Aorta (tissue), 5 donors: ENCODE measurements at regions not wholly inside any gene's neighbourhood (a gene's known extent, or its start where the extent isn't known, plus 50 kb on each side); places are given as distances from the start of the nearest gene placed in this dataset.

Experiments
- ATAC-seq: fragments of 200-7000 bp; cut with Tn5 transposase; one replicate; pipeline ENCODE4 v1.9.1; 2022; ENCODE audit warnings: moderate library complexity; ENCODE audit not compliant: low FRiP score
- DNase-seq, 2 donors: peaks; one replicate each; pipeline ENCODE4 v3.0.0-alpha.2; 2020
- H3K27ac ChIP-seq, 2 donors: one replicate each; pipeline ENCODE4 v1.5.1; 2013; ENCODE audit warnings: low read length in 2 of 2, mild to moderate bottlenecking in 2 of 2, moderate library complexity in 2 of 2, control low read depth in 1 of 2, inconsistent platforms in 1 of 2, low read depth in 1 of 2
- H3K27me3 ChIP-seq, 2 donors: one replicate each; pipeline ENCODE4 v1.6.1; 2013; ENCODE audit warnings: control low read depth in 1 of 2, low read length in 1 of 2, mild to moderate bottlenecking in 1 of 2, moderate library complexity in 1 of 2; ENCODE audit not compliant: insufficient read depth in 2 of 2, control insufficient read depth in 1 of 2
- H3K36me3 ChIP-seq, 2 donors: one replicate each; pipeline ENCODE4 v1.6.1; 2013; ENCODE audit warnings: control low read depth in 1 of 2, low read length in 1 of 2, mild to moderate bottlenecking in 1 of 2; ENCODE audit not compliant: insufficient read depth in 2 of 2, control insufficient read depth in 1 of 2
- H3K4me1 ChIP-seq, 2 donors: one replicate each; pipeline ENCODE4 v1.6.1; 2013; ENCODE audit warnings: low read length in 2 of 2, control low read depth in 1 of 2, mild to moderate bottlenecking in 1 of 2, moderate library complexity in 1 of 2; ENCODE audit not compliant: insufficient read depth in 2 of 2, control insufficient read depth in 1 of 2
- H3K4me3 ChIP-seq, 2 donors: one replicate each; pipeline ENCODE4 v1.5.1; 2013; ENCODE audit warnings: low read length in 2 of 2, control low read depth in 1 of 2, mild to moderate bottlenecking in 1 of 2
- H3K9me3 ChIP-seq: one replicate; pipeline ENCODE4 v1.6.1; 2013; ENCODE audit warnings: mild to moderate bottlenecking, low read length; ENCODE audit not compliant: control insufficient read depth
- WGBS, 2 donors: extraction: QIAGEN DNeasy Blood & Tissue Kit; methylation state at CpG; one replicate each; pipeline ENCODE4 v1.1.7; 2013; 5-methylcytosine and 5-hydroxymethylcytosine counted together
- intact Hi-C, 2 donors: fragments of 100-400 bp; cut with DNase I; formaldehyde crosslinking; loops; one replicate each; pipeline versions ENCODE4 v1.14.2 to v1.15.0; 2022
- donor health status: healthy with polysubstance abuse.
- donor health status: Bipolar disorder and iron deficiency.
- donor health status: DM: no; HTN: no; CAD: no.
- donor health status: DM: no; HTN: no; CAD: no.
- donor health status: DM: yes; HTN: yes; CAD: no.

DNA sequence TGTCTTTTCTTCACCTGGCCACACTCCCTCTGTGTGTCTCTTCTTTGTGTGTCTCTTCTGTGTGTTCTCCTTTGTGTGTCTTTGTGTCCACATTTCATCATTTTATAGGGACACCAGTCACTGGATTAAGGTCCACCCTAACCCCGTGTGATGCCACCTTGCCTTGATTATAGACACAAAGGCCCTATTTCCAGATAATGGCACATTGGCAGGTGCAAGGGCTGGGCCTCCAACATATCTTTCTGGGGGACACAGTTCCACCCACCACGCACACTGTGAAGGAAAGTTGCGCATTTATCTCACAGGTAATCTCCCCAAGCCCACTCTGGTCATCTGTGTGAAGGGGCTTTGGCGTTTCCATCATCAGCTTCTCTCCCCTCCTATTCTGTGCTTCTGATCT, 334.6 kb upstream of the IRX1 start:
- intact Hi-C loops, result no loop called here
- H3K9me3 ChIP-seq, result no peaks in the 10 kb centered on the region
- WGBS, 2 donors, result 90 to 95% methylated on average over 4 of the region's 4 CpGs
- H3K4me3 ChIP-seq, result no peak overlapping the region
- H3K27ac ChIP-seq, result no peak overlapping the region
- ATAC-seq (no peak), DNase-seq (no peak)
- H3K36me3 ChIP-seq, result no peaks in the 10 kb centered on the region
- no peaks in the 10 kb centered on the region for H3K27me3 ChIP-seq
- H3K4me1 ChIP-seq, result no peaks in the 10 kb centered on the region

DNA sequence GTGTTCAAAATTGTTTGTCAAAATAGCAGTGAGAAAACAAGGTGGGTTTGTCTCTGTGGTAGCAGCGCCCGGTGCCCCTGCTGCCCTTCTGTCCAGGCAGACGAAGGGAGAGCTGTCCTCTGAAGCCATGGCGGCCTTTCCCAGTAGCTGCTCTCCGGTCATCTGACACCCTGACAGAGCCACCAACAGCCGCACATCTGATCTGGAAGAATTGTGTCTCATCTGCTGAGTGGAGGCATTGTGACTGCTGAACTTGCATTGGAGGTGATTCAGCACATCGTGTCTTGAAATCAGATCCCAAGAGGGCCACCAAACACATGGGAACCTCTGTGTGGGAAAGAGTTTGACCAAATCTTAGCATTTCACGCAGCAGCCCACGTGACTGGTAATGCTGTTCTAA, 337.6 kb upstream of the IRX1 start:
- no peak for DNase-seq
- intact Hi-C loops, result no loop called here
- 47 to 60% methylated on average over 9 of the region's 9 CpGs for WGBS, 2 donors
- H3K4me3 ChIP-seq, result no peak overlapping the region
- no peak overlapping the region for H3K27ac ChIP-seq
- no peaks in the 10 kb centered on the region for H3K36me3 ChIP-seq
- H3K27me3 ChIP-seq, result no peaks in the 10 kb centered on the region
- H3K4me1 ChIP-seq, result no peaks in the 10 kb centered on the region
- no peaks in the 10 kb centered on the region for H3K9me3 ChIP-seq
- ATAC-seq, result no peak

DNA sequence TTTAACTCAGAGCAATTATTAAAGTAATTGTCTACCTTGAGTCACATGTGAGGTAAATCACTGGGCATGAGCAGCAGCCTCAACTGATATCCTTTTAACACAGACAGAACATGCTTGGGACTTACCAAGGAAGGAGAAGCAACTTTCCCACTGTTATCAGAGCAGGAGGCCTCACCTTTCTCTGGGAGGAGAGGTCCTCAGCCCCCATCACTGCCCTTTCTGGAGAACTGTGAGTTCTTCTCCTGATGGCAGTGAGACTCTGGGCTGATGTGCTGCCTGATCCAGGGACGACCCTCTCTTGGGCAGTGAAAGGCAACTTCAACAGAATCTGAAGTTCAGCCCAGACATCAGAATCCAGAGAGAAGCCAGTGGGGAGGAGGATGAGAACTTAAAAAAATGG, 343.4 kb upstream of the IRX1 start:
- no peak overlapping the region for H3K27ac ChIP-seq
- intact Hi-C loops, result no loop called here
- 62% methylated on average over 1 of the region's 1 CpG for WGBS, 2 donors
- no peak overlapping the region for H3K4me3 ChIP-seq
- no peaks in the 10 kb centered on the region for H3K4me1 ChIP-seq
- H3K27me3 ChIP-seq, result peaks cover 0 to 3% of the 10 kb centered on the region in 2 donors
- DNase-seq, result no peak
- H3K36me3 ChIP-seq, result no peaks in the 10 kb centered on the region
- no peak for ATAC-seq
- H3K9me3 ChIP-seq, result no peaks in the 10 kb centered on the region

DNA sequence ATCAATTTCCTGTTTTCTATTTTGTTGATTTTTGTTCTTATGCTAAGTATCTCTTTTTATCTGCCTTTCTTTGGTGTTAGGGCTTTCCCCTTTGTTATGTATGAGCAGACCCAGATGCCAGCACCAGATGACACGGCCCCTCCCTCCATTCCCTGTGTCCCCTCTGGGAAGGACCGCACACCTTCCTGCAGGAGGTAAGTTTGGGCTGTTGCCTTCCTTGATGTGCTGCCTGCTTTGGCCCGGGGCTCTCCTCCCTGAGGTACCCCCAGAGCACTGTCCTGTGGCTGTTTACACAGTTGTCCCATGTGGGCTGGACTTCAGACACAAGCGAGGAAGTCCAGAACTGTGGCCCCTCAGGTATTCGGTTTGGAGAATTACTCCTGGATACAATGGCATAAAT, 343.8 kb upstream of the IRX1 start:
- peaks cover 0 to 3% of the 10 kb centered on the region in 2 donors for H3K27me3 ChIP-seq
- WGBS, 2 donors, result 22 to 30% methylated on average over 5 of the region's 5 CpGs
- H3K9me3 ChIP-seq, result no peaks in the 10 kb centered on the region
- no peak overlapping the region for H3K4me3 ChIP-seq
- ATAC-seq (no peak), DNase-seq (no peak)
- no peaks in the 10 kb centered on the region for H3K36me3 ChIP-seq
- intact Hi-C loops, result no loop called here
- no peak overlapping the region for H3K27ac ChIP-seq
- H3K4me1 ChIP-seq, result no peaks in the 10 kb centered on the region

DNA sequence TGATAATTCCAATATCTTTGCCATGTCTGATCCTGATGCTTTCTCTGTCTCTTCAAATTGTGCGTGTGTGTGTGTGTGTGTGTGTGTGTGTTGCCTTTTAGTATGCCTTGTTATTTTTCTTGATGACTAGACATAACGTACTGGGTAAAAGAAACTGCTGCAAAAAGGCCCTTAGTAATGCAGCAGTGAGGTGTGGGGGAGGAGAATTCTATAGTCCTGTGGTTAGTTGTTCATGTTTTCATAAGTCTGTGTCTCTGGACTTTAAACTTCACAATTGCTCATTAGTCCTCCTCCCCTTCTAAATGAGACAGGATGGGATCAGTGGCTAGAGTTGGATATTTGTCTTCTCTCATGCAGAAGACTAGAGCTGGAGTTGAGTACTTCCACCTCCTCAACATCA, 346.2 kb upstream of the IRX1 start:
- intact Hi-C loops, result no loop called here
- Histone ChIP-seq H3K36me3 (no peaks in the 10 kb centered on the region), H3K27ac (no peak overlapping the region), H3K9me3 (peaks cover 2% of the 10 kb centered on the region), H3K4me1 (no peaks in the 10 kb centered on the region), H3K27me3 (peaks cover 0 to 3% of the 10 kb centered on the region in 2 donors), H3K4me3 (no peak overlapping the region)
- ATAC-seq (no peak), DNase-seq (no peak)
- WGBS, 2 donors, result 41 to 48% methylated on average over 2 of the region's 2 CpGs

DNA sequence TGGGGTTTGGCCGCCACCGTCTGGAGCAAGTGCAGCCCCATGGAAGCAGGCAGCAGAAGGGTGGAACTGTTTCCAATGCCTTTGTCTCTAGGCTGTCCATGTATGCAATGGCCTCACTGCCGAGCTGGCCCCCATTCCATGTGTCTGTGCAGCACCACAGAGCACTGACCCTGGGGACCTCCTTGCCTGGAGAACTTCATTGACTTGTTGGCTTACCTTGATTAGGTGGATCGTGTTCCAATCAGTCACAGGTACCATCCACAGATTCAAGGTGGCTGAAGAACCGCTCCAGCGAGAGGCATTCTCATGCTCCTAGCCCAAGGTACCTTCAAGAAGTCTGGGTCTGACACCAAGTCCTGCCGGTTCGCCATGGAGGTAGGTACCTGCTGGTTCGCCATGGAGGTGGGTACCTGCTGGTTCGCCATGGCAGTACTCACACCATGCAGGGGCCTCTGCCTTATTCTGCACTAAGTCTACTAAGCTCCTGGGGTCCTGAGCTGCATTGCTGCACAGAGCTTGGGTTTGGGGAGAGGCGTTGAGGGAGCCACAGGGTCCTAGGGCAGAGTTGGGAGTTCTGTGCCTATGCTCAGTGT, 358.3 kb upstream of the IRX1 start:
- Histone ChIP-seq H3K9me3 (peaks cover 4% of the 10 kb centered on the region), H3K36me3 (no peaks in the 10 kb centered on the region), H3K27me3 (no peaks in the 10 kb centered on the region), H3K4me3 (no peak overlapping the region), H3K27ac (no peak overlapping the region), H3K4me1 (no peaks in the 10 kb centered on the region)
- ATAC-seq (no peak), DNase-seq (no peak)
- intact Hi-C loops, result no loop called here
- WGBS, 2 donors, result 87 to 89% methylated on average over 11 of the region's 11 CpGs

DNA sequence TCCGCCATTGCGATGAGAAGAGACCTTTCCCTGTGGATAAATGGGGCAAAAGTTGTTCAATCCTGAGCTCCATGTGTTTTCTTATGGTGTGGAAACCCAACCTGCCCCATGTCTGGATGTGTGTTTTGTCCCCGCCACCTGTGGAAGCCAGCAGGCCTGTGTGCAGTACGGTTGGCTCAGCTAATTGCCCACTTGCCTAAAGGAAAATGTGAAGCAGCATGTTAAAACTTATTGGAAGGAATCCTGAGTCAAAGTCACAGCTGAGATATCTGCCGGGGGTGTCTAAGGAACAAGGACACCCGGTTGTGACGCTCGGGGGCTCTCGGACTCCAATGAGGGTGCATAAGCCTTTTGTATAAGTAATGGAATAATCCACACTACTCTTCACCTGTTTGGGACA, 361.1 kb upstream of the IRX1 start:
- no peaks in the 10 kb centered on the region for H3K27me3 ChIP-seq
- no peaks in the 10 kb centered on the region for H3K4me1 ChIP-seq
- H3K36me3 ChIP-seq, result no peaks in the 10 kb centered on the region
- intact Hi-C loops, result no loop called here
- DNase-seq (no peak), ATAC-seq (no peak)
- no peak overlapping the region for H3K27ac ChIP-seq
- H3K9me3 ChIP-seq, result peaks cover 4% of the 10 kb centered on the region
- 93 to 94% methylated on average over 9 of the region's 9 CpGs for WGBS, 2 donors
- H3K4me3 ChIP-seq, result no peak overlapping the region

DNA sequence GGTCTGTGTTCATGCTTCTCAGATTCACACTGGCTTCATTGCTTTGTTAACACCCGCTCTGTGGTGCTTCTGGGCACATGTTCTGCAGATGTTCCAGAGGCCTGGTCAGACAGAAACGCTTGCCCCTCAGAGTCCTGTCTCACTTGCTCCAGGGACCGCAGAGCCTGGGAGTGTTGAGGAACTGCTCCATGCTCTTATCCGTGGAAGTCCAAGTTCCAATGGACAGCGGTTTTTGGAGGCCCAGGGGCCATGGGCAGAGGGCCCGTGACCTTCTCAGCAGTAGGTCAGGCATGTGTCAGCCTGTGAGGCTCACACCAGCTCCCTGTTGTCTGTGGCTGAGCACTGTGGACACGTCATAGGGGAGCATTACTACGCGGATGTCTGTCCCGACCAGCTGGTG, 364.7 kb upstream of the IRX1 start:
- H3K4me3 ChIP-seq, result no peak overlapping the region
- ATAC-seq (no peak), DNase-seq (no peak)
- H3K4me1 ChIP-seq, result no peaks in the 10 kb centered on the region
- intact Hi-C loops, result no loop called here
- no peaks in the 10 kb centered on the region for H3K36me3 ChIP-seq
- 75 to 80% methylated on average over 10 of the region's 10 CpGs for WGBS, 2 donors
- H3K9me3 ChIP-seq, result no peaks in the 10 kb centered on the region
- no peaks in the 10 kb centered on the region for H3K27me3 ChIP-seq
- H3K27ac ChIP-seq, result no peak overlapping the region

DNA sequence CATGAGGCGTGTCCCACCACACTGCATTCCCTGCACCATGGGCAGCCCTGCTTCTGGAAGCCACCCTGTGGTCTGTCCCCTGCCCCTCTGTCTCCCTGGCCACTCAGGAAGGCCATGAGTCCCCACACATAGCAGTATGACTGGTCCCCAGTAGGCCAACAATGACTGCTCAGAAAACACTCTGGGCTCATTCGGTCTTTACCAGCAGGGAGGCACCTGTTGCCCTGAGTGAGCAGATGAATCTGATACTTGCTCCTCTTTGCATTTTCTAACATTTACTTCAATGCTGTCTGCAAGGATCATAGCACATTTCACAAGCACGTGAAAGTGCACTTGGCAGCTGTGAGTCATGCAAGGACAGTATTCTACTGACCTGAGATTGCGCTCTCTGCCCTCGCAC, 365.4 kb upstream of the IRX1 start:
- intact Hi-C loops, result no loop called here
- H3K4me3 ChIP-seq, result no peak overlapping the region
- H3K27me3 ChIP-seq, result no peaks in the 10 kb centered on the region
- H3K27ac ChIP-seq, result no peak overlapping the region
- no peaks in the 10 kb centered on the region for H3K36me3 ChIP-seq
- no peaks in the 10 kb centered on the region for H3K4me1 ChIP-seq
- no peak for ATAC-seq
- no peaks in the 10 kb centered on the region for H3K9me3 ChIP-seq
- no peak for DNase-seq
- WGBS, 2 donors, result 89 to 97% methylated on average over 5 of the region's 5 CpGs
